ENCODE measurements at regions not wholly inside any gene's neighbourhood (a gene's known extent, or its start where the extent isn't known, plus 50 kb on each side); places are given as distances from the start of the nearest gene placed in this dataset.
A peak's percentile ranks its signal among the peaks of the same experiment; 100 is the strongest.

- no peak for DNase-seq (ENCODE audit: low read depth)
- no peak overlapping the region for H3K4me3 ChIP-seq (ENCODE audit: low read depth, low read length)
- TF ChIP-seq, protein P1, sequence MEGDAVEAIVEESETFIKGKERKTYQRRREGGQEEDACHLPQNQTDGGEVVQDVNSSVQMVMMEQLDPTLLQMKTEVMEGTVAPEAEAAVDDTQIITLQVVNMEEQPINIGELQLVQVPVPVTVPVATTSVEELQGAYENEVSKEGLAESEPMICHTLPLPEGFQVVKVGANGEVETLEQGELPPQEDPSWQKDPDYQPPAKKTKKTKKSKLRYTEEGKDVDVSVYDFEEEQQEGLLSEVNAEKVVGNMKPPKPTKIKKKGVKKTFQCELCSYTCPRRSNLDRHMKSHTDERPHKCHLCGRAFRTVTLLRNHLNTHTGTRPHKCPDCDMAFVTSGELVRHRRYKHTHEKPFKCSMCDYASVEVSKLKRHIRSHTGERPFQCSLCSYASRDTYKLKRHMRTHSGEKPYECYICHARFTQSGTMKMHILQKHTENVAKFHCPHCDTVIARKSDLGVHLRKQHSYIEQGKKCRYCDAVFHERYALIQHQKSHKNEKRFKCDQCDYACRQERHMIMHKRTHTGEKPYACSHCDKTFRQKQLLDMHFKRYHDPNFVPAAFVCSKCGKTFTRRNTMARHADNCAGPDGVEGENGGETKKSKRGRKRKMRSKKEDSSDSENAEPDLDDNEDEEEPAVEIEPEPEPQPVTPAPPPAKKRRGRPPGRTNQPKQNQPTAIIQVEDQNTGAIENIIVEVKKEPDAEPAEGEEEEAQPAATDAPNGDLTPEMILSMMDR (IDR thresholded peaks at IDR 0.05; ENCODE audit: insufficient read depth, low read length) = no peak
These were observed 182.0 kb upstream of the FAM241A start for GRCh38 chr4:111963158-111963700.

DNA sequence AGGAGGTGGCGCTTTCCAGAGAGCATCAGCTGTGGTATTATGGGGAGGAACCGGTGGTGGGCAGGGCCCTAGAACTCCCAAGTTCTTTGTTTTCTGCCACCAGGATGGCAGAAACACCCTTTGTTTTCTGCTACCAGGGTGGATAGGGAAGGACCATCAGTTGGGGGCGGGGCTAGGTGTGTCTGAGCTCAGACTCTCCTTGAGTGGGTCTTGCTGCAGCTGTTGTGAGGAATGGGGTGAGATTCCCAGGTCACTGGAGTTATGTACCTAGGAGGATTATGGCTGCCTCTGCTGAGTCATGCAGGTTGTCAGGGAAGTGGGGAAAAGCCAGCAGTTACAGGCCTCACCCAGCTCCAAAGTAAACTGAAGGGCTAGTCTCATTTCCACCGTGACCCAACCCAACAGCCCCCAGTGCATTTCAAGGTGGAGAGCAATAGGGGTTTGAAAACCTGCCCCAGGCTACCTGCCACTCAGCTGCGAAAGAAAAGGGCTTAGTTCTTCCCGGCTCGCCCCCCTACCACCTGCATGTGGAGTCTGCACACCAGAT is 167.8 kb upstream of the FAM241A start:
- TF ChIP-seq, protein P1 (IDR thresholded peaks at IDR 0.05; ENCODE audit: insufficient read depth, low read length) = no peak
- H3K4me3 ChIP-seq (ENCODE audit: low read depth, low read length) = no peak overlapping the region
- no peak for DNase-seq (ENCODE audit: low read depth)

DNA sequence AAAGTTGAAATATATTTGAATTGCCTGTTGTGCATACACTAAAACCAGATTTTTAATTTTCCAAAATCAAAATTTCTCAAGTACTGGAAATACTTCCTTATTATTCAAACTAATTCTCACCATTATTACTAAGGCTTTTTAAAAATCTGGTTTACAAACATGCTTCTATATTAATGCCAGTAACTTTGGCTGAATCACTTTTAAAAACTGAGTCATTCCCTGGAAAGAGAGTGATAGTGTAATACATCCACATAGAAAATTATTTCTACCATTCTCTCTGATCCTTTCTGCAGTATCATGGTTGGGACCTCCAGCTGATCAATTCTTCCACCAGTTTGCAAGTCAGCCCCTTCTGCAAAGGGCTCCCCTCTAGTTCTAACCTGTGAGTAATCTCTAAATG is 165.3 kb upstream of the FAM241A start:
- TF ChIP-seq, protein P1 (IDR thresholded peaks at IDR 0.05; ENCODE audit: insufficient read depth, low read length) = no peak
- H3K4me3 ChIP-seq (ENCODE audit: low read depth, low read length) = no peak overlapping the region
- peak; percentile 32 for DNase-seq (ENCODE audit: low read depth)

DNA sequence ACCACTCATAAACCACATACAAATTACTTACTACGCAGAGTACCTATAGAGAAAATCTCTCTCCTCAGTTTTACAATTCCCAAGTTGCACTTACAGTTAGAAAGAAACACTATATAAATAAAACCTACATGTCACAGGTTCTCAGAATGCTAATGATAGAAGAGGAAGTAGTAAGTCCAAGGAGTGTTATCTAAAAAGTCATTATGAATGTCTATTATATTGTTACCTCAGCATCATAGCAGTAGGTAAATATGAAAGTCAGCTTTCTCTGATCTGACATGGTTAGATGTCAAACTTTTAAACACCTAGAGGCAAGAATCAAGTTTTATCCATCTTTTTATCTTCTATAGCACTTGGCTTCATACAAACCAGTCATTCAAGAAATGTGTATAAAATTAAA is 163.2 kb upstream of the FAM241A start:
- TF ChIP-seq, protein P1 (IDR thresholded peaks at IDR 0.05; ENCODE audit: insufficient read depth, low read length) = no peak
- no peak for DNase-seq (ENCODE audit: low read depth)
- no peak overlapping the region for H3K4me3 ChIP-seq (ENCODE audit: low read depth, low read length)

DNA sequence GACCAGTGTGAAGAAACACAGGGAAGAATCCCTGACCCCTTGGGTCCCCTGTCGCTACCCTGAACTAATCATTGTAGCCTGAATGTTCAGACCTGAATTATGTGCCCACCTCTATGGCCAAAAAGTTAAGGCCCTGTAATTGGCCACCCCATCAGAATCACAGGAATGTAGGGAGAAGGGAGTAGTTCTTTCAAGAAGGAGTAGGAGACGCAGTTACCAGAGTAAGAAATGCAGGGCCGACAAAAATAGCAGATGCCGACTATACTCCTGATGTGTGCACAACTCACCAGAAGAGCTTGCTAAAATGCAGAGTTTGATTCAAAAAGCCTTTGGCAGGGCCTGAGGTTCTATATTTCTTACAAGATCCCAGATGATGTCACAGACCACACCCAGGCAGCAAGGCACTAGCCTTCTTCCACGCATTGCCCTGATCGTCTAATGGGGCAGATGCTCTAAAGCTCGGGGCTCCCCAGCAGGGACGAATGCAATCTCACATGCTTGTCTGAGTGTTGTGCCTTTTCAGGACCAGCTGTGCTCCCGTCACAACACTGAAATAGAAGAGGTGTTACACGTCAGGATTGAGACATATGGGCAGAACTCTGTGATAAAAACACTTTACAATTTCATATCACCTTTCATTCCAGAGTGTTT is 161.0 kb upstream of the FAM241A start:
- DNase-seq (ENCODE audit: low read depth) = no peak
- TF ChIP-seq, protein P1 (IDR thresholded peaks at IDR 0.05; ENCODE audit: insufficient read depth, low read length) = no peak
- H3K4me3 ChIP-seq (ENCODE audit: low read depth, low read length) = no peak overlapping the region

- no peak overlapping the region for H3K4me3 ChIP-seq (ENCODE audit: low read depth, low read length)
- TF ChIP-seq, protein P1 (IDR thresholded peaks at IDR 0.05; ENCODE audit: insufficient read depth, low read length) = no peak
- no peak for DNase-seq (ENCODE audit: low read depth)
These were observed 159.8 kb upstream of the FAM241A start for GRCh38 chr4:111985426-111985825.
